PFSK-1 (cell line): ENCODE measurements at regions not wholly inside any gene's neighbourhood (a gene's known extent, or its start where the extent isn't known, plus 50 kb on each side); places are given as distances from the start of the nearest gene placed in this dataset.

ENCODE experiments used
- FOXP2 ChIP-seq: optimal IDR thresholded peaks from 2 replicates; pipeline ENCODE3; 2011; ENCODE audit warnings: borderline replicate concordance, control low read depth, inconsistent platforms; ENCODE audit not compliant: insufficient read depth; ENCODE audit errors: extremely low read length, extremely low read depth
- POLR2AphosphoS5 ChIP-seq: IDR thresholded peaks from 2 replicates; pipeline ENCODE4 v1.6.1; 2012; ENCODE audit warnings: low read depth, mild to moderate bottlenecking, control low read depth, low read length, moderate library complexity
- SIN3A ChIP-seq: IDR thresholded peaks from 2 replicates; pipeline ENCODE4 v1.6.1; 2012; ENCODE audit warnings: mild to moderate bottlenecking, low read length, moderate library complexity, borderline replicate concordance; ENCODE audit not compliant: insufficient read depth
- TAF1 ChIP-seq: IDR thresholded peaks from 2 replicates; pipeline ENCODE4 v1.6.1; 2012; ENCODE audit warnings: low read length, control low read depth, borderline replicate concordance; ENCODE audit not compliant: insufficient read depth
- TF ChIP-seq, protein P1 (sequence below), 2 experiments: IDR thresholded peaks; 2 replicates each; pipeline versions ENCODE4 v1.6.1 to v1.8.0; 2011 to 2012; ENCODE audit warnings: low read depth in 2 of 2, low read length in 2 of 2, control low read depth in 1 of 2, inconsistent platforms in 1 of 2, mild to moderate bottlenecking in 1 of 2, moderate library complexity in 1 of 2; ENCODE audit not compliant: insufficient read depth in 1 of 2

GRCh38 chr13:88754141-88754540 is 1083.0 kb downstream of the SLITRK5 start:
- TF ChIP-seq, protein P1, sequence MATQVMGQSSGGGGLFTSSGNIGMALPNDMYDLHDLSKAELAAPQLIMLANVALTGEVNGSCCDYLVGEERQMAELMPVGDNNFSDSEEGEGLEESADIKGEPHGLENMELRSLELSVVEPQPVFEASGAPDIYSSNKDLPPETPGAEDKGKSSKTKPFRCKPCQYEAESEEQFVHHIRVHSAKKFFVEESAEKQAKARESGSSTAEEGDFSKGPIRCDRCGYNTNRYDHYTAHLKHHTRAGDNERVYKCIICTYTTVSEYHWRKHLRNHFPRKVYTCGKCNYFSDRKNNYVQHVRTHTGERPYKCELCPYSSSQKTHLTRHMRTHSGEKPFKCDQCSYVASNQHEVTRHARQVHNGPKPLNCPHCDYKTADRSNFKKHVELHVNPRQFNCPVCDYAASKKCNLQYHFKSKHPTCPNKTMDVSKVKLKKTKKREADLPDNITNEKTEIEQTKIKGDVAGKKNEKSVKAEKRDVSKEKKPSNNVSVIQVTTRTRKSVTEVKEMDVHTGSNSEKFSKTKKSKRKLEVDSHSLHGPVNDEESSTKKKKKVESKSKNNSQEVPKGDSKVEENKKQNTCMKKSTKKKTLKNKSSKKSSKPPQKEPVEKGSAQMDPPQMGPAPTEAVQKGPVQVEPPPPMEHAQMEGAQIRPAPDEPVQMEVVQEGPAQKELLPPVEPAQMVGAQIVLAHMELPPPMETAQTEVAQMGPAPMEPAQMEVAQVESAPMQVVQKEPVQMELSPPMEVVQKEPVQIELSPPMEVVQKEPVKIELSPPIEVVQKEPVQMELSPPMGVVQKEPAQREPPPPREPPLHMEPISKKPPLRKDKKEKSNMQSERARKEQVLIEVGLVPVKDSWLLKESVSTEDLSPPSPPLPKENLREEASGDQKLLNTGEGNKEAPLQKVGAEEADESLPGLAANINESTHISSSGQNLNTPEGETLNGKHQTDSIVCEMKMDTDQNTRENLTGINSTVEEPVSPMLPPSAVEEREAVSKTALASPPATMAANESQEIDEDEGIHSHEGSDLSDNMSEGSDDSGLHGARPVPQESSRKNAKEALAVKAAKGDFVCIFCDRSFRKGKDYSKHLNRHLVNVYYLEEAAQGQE (IDR thresholded peaks at IDR 0.05; ENCODE audit: insufficient read depth in 1 of 2, low read depth in 2 of 2, low read length in 2 of 2), result no peak

GRCh38 chr13:88761145-88761544 is 1090.0 kb downstream of the SLITRK5 start:
- no peak for TF ChIP-seq FOXP2
- TF ChIP-seq TAF1, result no peak
- TF ChIP-seq, protein P1 (IDR thresholded peaks at IDR 0.05; ENCODE audit: insufficient read depth in 1 of 2, low read depth in 2 of 2, low read length in 2 of 2), result no peak
- TF ChIP-seq SIN3A, result no peak
- no peak for TF ChIP-seq POLR2AphosphoS5

- TF ChIP-seq, protein P1 (IDR thresholded peaks at IDR 0.05; ENCODE audit: insufficient read depth in 1 of 2, low read depth in 2 of 2, low read length in 2 of 2), result no peak
- TF ChIP-seq SIN3A (no peak), POLR2AphosphoS5 (no peak), FOXP2 (no peak), TAF1 (no peak)
These were observed 1092.9 kb downstream of the SLITRK5 start for GRCh38 chr13:88764103-88764502.

DNA sequence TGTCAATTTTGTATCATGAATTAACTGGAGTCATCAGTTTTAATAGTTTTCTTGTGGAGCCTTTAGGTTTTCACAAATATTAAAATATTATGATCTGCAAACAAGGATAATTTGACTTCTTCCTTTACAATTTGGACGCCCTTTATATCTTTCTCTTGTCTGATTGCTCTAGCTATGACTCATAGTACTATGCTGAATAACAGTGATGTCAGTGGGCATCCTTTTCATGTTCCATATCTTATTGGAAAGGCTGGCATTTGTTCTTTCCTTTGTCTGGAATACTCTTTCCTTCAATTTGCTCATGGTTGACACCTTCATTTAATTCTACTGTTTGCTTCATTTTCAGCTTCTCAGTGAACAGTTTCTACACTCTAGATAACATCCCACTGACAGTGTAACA is 1129.3 kb downstream of the SLITRK5 start:
- TF ChIP-seq SIN3A (no peak), TAF1 (no peak), FOXP2 (no peak), POLR2AphosphoS5 (no peak)
- TF ChIP-seq, protein P1 (IDR thresholded peaks at IDR 0.05; ENCODE audit: insufficient read depth in 1 of 2, low read depth in 2 of 2, low read length in 2 of 2), result no peak

- TF ChIP-seq, protein P1 (IDR thresholded peaks at IDR 0.05; ENCODE audit: insufficient read depth in 1 of 2, low read depth in 2 of 2, low read length in 2 of 2), result no peak
- TF ChIP-seq POLR2AphosphoS5, result no peak
- TF ChIP-seq SIN3A, result no peak
- no peak for TF ChIP-seq TAF1
- no peak for TF ChIP-seq FOXP2
These were observed 1130.2 kb downstream of the SLITRK5 start for GRCh38 chr13:88801361-88801760.
